Panc1 (cell line): ENCODE measurements at regions not wholly inside any gene's neighbourhood (a gene's known extent, or its start where the extent isn't known, plus 50 kb on each side); places are given as distances from the start of the nearest gene placed in this dataset.

Source experiments
- ATAC-seq: fragments of 200-7000 bp; cut with Tn5 transposase; 2 replicates; pipeline ENCODE4 v1.9.1; 2020; ENCODE audit warnings: mild to moderate bottlenecking, moderate library complexity
- BruUV-seq: library from RNA; stranded (reverse); fragments of 400-500 nt; replicated peaks from 2 replicates; lab custom pipeline; 2021; lab: Mats Ljungman, UMichigan
- CTCF ChIA-PET: fragments of 300-600 bp; sonication (Branson Sonifier 250); formaldehyde crosslinking; loops from one replicate; lab custom pipeline; 2022; ENCODE audit warnings: antibody characterized with exemption; lab: Charles Lee
- POLR2A ChIA-PET: fragments of 300-600 bp; sonication (Branson Sonifier 250); formaldehyde crosslinking; loops from one replicate; lab custom pipeline; 2022; ENCODE audit warnings: antibody characterized with exemption; lab: Charles Lee
- DNase-seq: peaks from one replicate; pipeline ENCODE4 v3.0.0-alpha.2; 2010; ENCODE audit warnings: low read depth, low spot score
- H3K27ac ChIP-seq: 2 replicates; pipeline ENCODE4 v1.5.1; 2011; ENCODE audit warnings: mild to moderate bottlenecking, low read length, inconsistent platforms
- H3K27me3 ChIP-seq: fragments of 200-500 bp; sonication (Bioruptor generic); 2 replicates; pipeline ENCODE4 v1.6.0; 2014; ENCODE audit warnings: low read length, inconsistent platforms; ENCODE audit not compliant: control insufficient read depth, insufficient read depth
- H3K36me3 ChIP-seq: fragments of 200-500 bp; sonication (Bioruptor generic); 2 replicates; pipeline ENCODE4 v1.5.1; 2014; ENCODE audit warnings: inconsistent platforms, mild to moderate bottlenecking, low read length, moderate library complexity; ENCODE audit not compliant: control insufficient read depth, insufficient read depth
- H3K4me1 ChIP-seq: 2 replicates; pipeline ENCODE4 v1.5.1; 2011; ENCODE audit warnings: inconsistent platforms, mild to moderate bottlenecking, low read length, moderate library complexity; ENCODE audit not compliant: control insufficient read depth, insufficient read depth
- H3K4me3 ChIP-seq, 2 experiments: 2 replicates each; pipeline ENCODE4 v1.5.1; 2011 to 2012; ENCODE audit warnings: low read depth in 2 of 2, low read length in 2 of 2, mild to moderate bottlenecking in 2 of 2, inconsistent platforms in 1 of 2, moderate library complexity in 1 of 2
- H3K9me3 ChIP-seq: fragments of 200-500 bp; sonication (Bioruptor generic); 2 replicates; pipeline ENCODE4 v1.5.1; 2014; ENCODE audit warnings: low read depth, mild to moderate bottlenecking, inconsistent platforms, low read length, moderate library complexity; ENCODE audit not compliant: control insufficient read depth, insufficient read depth
- POLR2AphosphoS5 ChIP-seq: IDR thresholded peaks from 2 replicates; pipeline ENCODE4 v1.6.1; 2012; ENCODE audit warnings: mild to moderate bottlenecking, low read depth, low read length, moderate library complexity
- SIN3A ChIP-seq: IDR thresholded peaks from 2 replicates; pipeline ENCODE4 v1.6.1; 2012; ENCODE audit warnings: low read depth, mild to moderate bottlenecking, low read length, moderate library complexity, borderline replicate concordance; ENCODE audit not compliant: insufficient read depth
- TCF7L2 ChIP-seq: IDR thresholded peaks from 2 replicates; pipeline ENCODE4 v1.6.1; 2011; ENCODE audit warnings: mild to moderate bottlenecking, low read depth, low read length, inconsistent platforms
- in situ Hi-C: cut with HindIII; loops from 2 replicates; pipeline ENCODE4 v1.10.0; 2016; ENCODE audit warnings: low sequenced_read_pairs, low pct_unique_long_range_greater_than_20kb
- intact Hi-C: fragments of 100-400 bp; cut with micrococcal nuclease; formaldehyde crosslinking; loops from one replicate; pipeline ENCODE4 v1.10.0; 2022; ENCODE audit not compliant: unreplicated experiment
- TF ChIP-seq, protein P1 (sequence below), 2 experiments: IDR thresholded peaks; 2 replicates each; pipeline ENCODE4 v1.6.1; 2011 to 2012; ENCODE audit warnings: low read depth in 2 of 2, control low read depth in 1 of 2, low read length in 1 of 2, mild to moderate bottlenecking in 1 of 2, moderate library complexity in 1 of 2; ENCODE audit not compliant: insufficient read depth in 1 of 2
- TF ChIP-seq, protein P2 (sequence below): fragments of 450-650 bp; IDR thresholded peaks from 2 replicates; pipeline ENCODE4 v1.5.1; 2017; ENCODE audit warnings: mild to moderate bottlenecking

DNA sequence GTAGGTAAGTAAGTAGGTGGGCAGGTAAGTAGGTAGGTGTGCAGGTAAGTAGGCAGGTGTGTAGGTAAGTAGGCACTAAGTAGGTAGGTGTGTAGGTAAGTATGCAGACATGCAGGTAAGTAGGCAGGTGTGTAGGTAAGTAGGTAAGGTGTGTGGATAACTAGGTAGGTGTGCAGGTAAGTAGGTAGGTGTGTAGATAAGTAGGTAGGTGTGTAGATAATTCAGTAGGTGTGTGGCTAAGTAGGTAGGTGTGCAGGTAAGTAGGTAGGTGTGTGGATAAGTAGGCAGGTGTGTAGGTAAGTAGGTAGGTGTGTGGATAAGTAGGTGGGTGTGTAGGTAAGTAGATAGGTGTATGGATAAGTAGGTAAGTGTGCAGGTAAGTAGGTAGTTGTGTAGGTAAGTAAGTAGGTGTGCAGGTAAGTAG, 53.9 kb upstream of the COG2 start:
- BruUV-seq: no TSS peak
- Histone ChIP-seq H3K9me3 (no peaks in the 10 kb centered on the region), H3K36me3 (no peaks in the 10 kb centered on the region), H3K27ac (no peak overlapping the region), H3K27me3 (peaks cover 9% of the 10 kb centered on the region; the same call in 1 of the 2 replicates), H3K4me1 (no peaks in the 10 kb centered on the region), H3K4me3 (no peak overlapping the region)
- ATAC-seq (no peak), DNase-seq (no peak)
- intact Hi-C loops (no loop called here), in situ Hi-C loops (no loop called here)
- ChIA-PET POLR2A (no interaction called here), CTCF (no interaction called here)
- TF ChIP-seq, protein P1, sequence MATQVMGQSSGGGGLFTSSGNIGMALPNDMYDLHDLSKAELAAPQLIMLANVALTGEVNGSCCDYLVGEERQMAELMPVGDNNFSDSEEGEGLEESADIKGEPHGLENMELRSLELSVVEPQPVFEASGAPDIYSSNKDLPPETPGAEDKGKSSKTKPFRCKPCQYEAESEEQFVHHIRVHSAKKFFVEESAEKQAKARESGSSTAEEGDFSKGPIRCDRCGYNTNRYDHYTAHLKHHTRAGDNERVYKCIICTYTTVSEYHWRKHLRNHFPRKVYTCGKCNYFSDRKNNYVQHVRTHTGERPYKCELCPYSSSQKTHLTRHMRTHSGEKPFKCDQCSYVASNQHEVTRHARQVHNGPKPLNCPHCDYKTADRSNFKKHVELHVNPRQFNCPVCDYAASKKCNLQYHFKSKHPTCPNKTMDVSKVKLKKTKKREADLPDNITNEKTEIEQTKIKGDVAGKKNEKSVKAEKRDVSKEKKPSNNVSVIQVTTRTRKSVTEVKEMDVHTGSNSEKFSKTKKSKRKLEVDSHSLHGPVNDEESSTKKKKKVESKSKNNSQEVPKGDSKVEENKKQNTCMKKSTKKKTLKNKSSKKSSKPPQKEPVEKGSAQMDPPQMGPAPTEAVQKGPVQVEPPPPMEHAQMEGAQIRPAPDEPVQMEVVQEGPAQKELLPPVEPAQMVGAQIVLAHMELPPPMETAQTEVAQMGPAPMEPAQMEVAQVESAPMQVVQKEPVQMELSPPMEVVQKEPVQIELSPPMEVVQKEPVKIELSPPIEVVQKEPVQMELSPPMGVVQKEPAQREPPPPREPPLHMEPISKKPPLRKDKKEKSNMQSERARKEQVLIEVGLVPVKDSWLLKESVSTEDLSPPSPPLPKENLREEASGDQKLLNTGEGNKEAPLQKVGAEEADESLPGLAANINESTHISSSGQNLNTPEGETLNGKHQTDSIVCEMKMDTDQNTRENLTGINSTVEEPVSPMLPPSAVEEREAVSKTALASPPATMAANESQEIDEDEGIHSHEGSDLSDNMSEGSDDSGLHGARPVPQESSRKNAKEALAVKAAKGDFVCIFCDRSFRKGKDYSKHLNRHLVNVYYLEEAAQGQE (IDR thresholded peaks at IDR 0.05; ENCODE audit: insufficient read depth in 1 of 2, low read depth in 2 of 2, low read length in 1 of 2): no peak
- TF ChIP-seq TCF7L2 (no peak), POLR2AphosphoS5 (no peak), SIN3A (no peak)
- TF ChIP-seq, protein P2, sequence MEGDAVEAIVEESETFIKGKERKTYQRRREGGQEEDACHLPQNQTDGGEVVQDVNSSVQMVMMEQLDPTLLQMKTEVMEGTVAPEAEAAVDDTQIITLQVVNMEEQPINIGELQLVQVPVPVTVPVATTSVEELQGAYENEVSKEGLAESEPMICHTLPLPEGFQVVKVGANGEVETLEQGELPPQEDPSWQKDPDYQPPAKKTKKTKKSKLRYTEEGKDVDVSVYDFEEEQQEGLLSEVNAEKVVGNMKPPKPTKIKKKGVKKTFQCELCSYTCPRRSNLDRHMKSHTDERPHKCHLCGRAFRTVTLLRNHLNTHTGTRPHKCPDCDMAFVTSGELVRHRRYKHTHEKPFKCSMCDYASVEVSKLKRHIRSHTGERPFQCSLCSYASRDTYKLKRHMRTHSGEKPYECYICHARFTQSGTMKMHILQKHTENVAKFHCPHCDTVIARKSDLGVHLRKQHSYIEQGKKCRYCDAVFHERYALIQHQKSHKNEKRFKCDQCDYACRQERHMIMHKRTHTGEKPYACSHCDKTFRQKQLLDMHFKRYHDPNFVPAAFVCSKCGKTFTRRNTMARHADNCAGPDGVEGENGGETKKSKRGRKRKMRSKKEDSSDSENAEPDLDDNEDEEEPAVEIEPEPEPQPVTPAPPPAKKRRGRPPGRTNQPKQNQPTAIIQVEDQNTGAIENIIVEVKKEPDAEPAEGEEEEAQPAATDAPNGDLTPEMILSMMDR: no peak

- H3K36me3 ChIP-seq: no peaks in the 10 kb centered on the region
- BruUV-seq: no TSS peak
Observed at GRCh38 chr1:230587061-230587460, 55.2 kb upstream of the COG2 start.

More at GRCh38 chr1:230587061-230587460, 55.2 kb upstream of the COG2 start:
- TF ChIP-seq POLR2AphosphoS5 (no peak), TCF7L2 (no peak)
- TF ChIP-seq, protein P1 (IDR thresholded peaks at IDR 0.05; ENCODE audit: insufficient read depth in 1 of 2, low read depth in 2 of 2, low read length in 1 of 2): no peak
- TF ChIP-seq, protein P2: no peak
- ChIA-PET POLR2A (no interaction called here), CTCF (no interaction called here)
- no peak for ATAC-seq
- H3K27me3 ChIP-seq: peaks cover 5% of the 10 kb centered on the region; the same call in 1 of the 2 replicates
- H3K27ac ChIP-seq: no peak overlapping the region
- in situ Hi-C loops (no loop called here), intact Hi-C loops (no loop called here)
- H3K4me1 ChIP-seq: no peaks in the 10 kb centered on the region
- H3K9me3 ChIP-seq: no peaks in the 10 kb centered on the region
- no peak for DNase-seq
- H3K4me3 ChIP-seq: no peak overlapping the region
